H1 (cell line): ENCODE measurements at regions not wholly inside any gene's neighbourhood (a gene's known extent, or its start where the extent isn't known, plus 50 kb on each side); places are given as distances from the start of the nearest gene placed in this dataset.

Experiments
- CTCF ChIA-PET: fragments of 300-600 bp; sonication (Branson Sonifier 250); formaldehyde crosslinking; loops from one replicate; lab custom pipeline; 2021; ENCODE audit not compliant: partially characterized antibody; lab: Charles Lee
- POLR2A ChIA-PET: fragments of 300-600 bp; sonication (Branson Sonifier 250); formaldehyde crosslinking; loops from one replicate; lab custom pipeline; 2021; ENCODE audit warnings: inconsistent platforms; ENCODE audit not compliant: partially characterized antibody; lab: Charles Lee
- DNase-seq, 2 experiments: peaks; one replicate each; pipeline versions ENCODE4 v3.0.0 to v3.0.0-alpha.2; 2010 to 2022; ENCODE audit warnings: low spot score in 2 of 2, low read depth in 1 of 2, mixed read lengths in 1 of 2
- FAIRE-seq: peaks from 2 replicates; lab custom pipeline; 2011; peaks lifted over from hg19 to GRCh38; lab: Jason Lieb, UNC
- H2AFZ ChIP-seq: 2 replicates; pipeline ENCODE4 v1.8.1; 2012; ENCODE audit warnings: low read length, inconsistent platforms
- H2AK5ac ChIP-seq: 2 replicates; pipeline ENCODE4 v1.6.1; 2013; ENCODE audit warnings: low read depth, low read length
- H2BK120ac ChIP-seq: replicated peaks from 2 replicates; pipeline ENCODE3; 2013; ENCODE audit warnings: low read depth, low read length, inconsistent platforms
- H2BK12ac ChIP-seq: 2 replicates; pipeline ENCODE4 v1.6.1; 2013; ENCODE audit warnings: low read depth, low read length
- H2BK15ac ChIP-seq: 2 replicates; pipeline ENCODE4 v1.6.1; 2013; ENCODE audit warnings: low read length
- H2BK20ac ChIP-seq: 2 replicates; pipeline ENCODE4 v1.6.1; 2013; ENCODE audit warnings: low read length
- H2BK5ac ChIP-seq: 2 replicates; pipeline ENCODE4 v1.6.1; 2013; ENCODE audit warnings: low read depth, low read length
- H3K14ac ChIP-seq: 2 replicates; pipeline ENCODE4 v1.6.1; 2013; ENCODE audit warnings: inconsistent platforms; ENCODE audit not compliant: insufficient read length
- H3K18ac ChIP-seq: 2 replicates; pipeline ENCODE4 v1.6.1; 2013; ENCODE audit warnings: low read length; ENCODE audit errors: extremely low read depth
- H3K23ac ChIP-seq: 2 replicates; pipeline ENCODE4 v1.6.1; 2013; ENCODE audit warnings: inconsistent platforms; ENCODE audit not compliant: insufficient read length
- H3K23me2 ChIP-seq: 2 replicates; pipeline ENCODE4 v1.6.1; 2013; ENCODE audit warnings: low read depth, low read length
- H3K27ac ChIP-seq: 2 replicates; pipeline ENCODE4 v1.6.1; 2011; ENCODE audit warnings: low read depth, low read length, inconsistent platforms
- H3K27me3 ChIP-seq, 4 experiments: replicated peaks in 1 of 4; 1 replicate in 1 of 4; 2 replicates in 3 of 4; pipeline versions ENCODE4 v1.6.1 to v1.8.1; 2011 to 2013; ENCODE audit warnings: low read length in 3 of 4, mild to moderate bottlenecking in 3 of 4, inconsistent platforms in 2 of 4, mixed read lengths in 2 of 4, moderate library complexity in 1 of 4; ENCODE audit not compliant: control insufficient read depth in 3 of 4, insufficient read depth in 3 of 4; ENCODE audit errors: extremely low read depth in 1 of 4
- H3K36me3 ChIP-seq, 4 experiments: 2 replicates each; pipeline versions ENCODE4 v1.6.1 to v1.8.1; 2011 to 2013; ENCODE audit warnings: mild to moderate bottlenecking in 4 of 4, low read length in 3 of 4, moderate library complexity in 2 of 4, control low read depth in 1 of 4, inconsistent platforms in 1 of 4; ENCODE audit not compliant: insufficient read depth in 4 of 4, control insufficient read depth in 2 of 4
- H3K4ac ChIP-seq: replicated peaks from 2 replicates; pipeline ENCODE3; 2013; ENCODE audit warnings: low read length, low read depth, mixed read lengths, inconsistent platforms; ENCODE audit not compliant: insufficient read length
- H3K4me1 ChIP-seq, 4 experiments: replicated peaks in 1 of 4; 1 replicate in 1 of 4; 2 replicates in 3 of 4; pipeline versions ENCODE4 v1.6.1 to v1.8.1; 2011 to 2013; ENCODE audit warnings: low read length in 3 of 4, inconsistent platforms in 2 of 4, mixed read lengths in 1 of 4; ENCODE audit not compliant: insufficient read depth in 4 of 4, control insufficient read depth in 3 of 4
- H3K4me2 ChIP-seq, 2 experiments: 2 replicates each; pipeline versions ENCODE4 v1.6.1 to v1.8.1; 2011 to 2013; ENCODE audit warnings: low read depth in 2 of 2, low read length in 2 of 2, control low read depth in 1 of 2, inconsistent platforms in 1 of 2, mild to moderate bottlenecking in 1 of 2; ENCODE audit not compliant: insufficient read depth in 1 of 2
- H3K4me3 ChIP-seq, 4 experiments: fragments of 200-600, 300-600 bp in 1 of 4; sonication (generic), shearing (Covaris generic), sonication (Bioruptor Twin) in 1 of 4; 2 replicates each; pipeline versions ENCODE4 v1.5.1 to v1.8.1; 2011 to 2016; ENCODE audit warnings: low read length in 4 of 4, low read depth in 3 of 4, control low read depth in 2 of 4, inconsistent platforms in 2 of 4, mild to moderate bottlenecking in 2 of 4, mixed read lengths in 1 of 4, moderate library complexity in 1 of 4; ENCODE audit not compliant: insufficient read depth in 2 of 4; ENCODE audit errors: extremely low read depth in 1 of 4
- H3K56ac ChIP-seq: replicated peaks from 2 replicates; pipeline ENCODE3; 2013; ENCODE audit warnings: low read depth, mild to moderate bottlenecking, mixed read lengths, low read length, inconsistent platforms; ENCODE audit not compliant: insufficient read length
- H3K79me1 ChIP-seq: 2 replicates; pipeline ENCODE4 v1.6.1; 2013; ENCODE audit warnings: low read depth, low read length, control low read depth
- H3K79me2 ChIP-seq, 2 experiments: 2 replicates each; pipeline versions ENCODE4 v1.6.1 to v1.8.1; 2012 to 2013; ENCODE audit warnings: low read length in 2 of 2, mild to moderate bottlenecking in 2 of 2, inconsistent platforms in 1 of 2; ENCODE audit not compliant: insufficient read depth in 2 of 2, control insufficient read depth in 1 of 2
- H3K9ac ChIP-seq, 4 experiments: replicated peaks in 1 of 4; 1 replicate in 1 of 4; 2 replicates in 3 of 4; pipeline versions ENCODE4 v1.6.1 to v1.8.1; 2011 to 2013; ENCODE audit warnings: low read depth in 3 of 4, low read length in 3 of 4, control low read depth in 2 of 4, mild to moderate bottlenecking in 2 of 4, moderate library complexity in 2 of 4, inconsistent platforms in 1 of 4; ENCODE audit errors: extremely low read depth in 1 of 4
- H3K9me3 ChIP-seq, 2 experiments: 2 replicates each; pipeline versions ENCODE4 v1.6.1 to v1.8.1; 2012 to 2013; ENCODE audit warnings: mild to moderate bottlenecking in 2 of 2, moderate library complexity in 2 of 2, control low read depth in 1 of 2, inconsistent platforms in 1 of 2, low read depth in 1 of 2, low read length in 1 of 2, mixed read lengths in 1 of 2; ENCODE audit not compliant: insufficient read depth in 2 of 2
- H4K20me1 ChIP-seq, 2 experiments: replicated peaks in 1 of 2; 2 replicates each; pipeline versions ENCODE3 to v1.8.1; 2011 to 2013; ENCODE audit warnings: inconsistent platforms in 2 of 2, low read length in 2 of 2, mild to moderate bottlenecking in 1 of 2; ENCODE audit not compliant: insufficient read depth in 2 of 2, control insufficient read depth in 1 of 2
- H4K5ac ChIP-seq: 2 replicates; pipeline ENCODE4 v1.6.1; 2013; ENCODE audit warnings: low read length, low read depth, mixed read lengths, inconsistent platforms; ENCODE audit not compliant: insufficient read length
- H4K8ac ChIP-seq: 2 replicates; pipeline ENCODE4 v1.8.0; 2013; ENCODE audit warnings: mild to moderate bottlenecking, moderate library complexity, low read length, inconsistent platforms; ENCODE audit not compliant: insufficient read depth; ENCODE audit errors: extremely low read depth
- H4K91ac ChIP-seq: replicated peaks from 2 replicates; pipeline ENCODE3; 2013; ENCODE audit warnings: low read length, mixed read lengths, inconsistent platforms; ENCODE audit not compliant: insufficient read length
- SIX5 ChIP-seq: IDR thresholded peaks from 2 replicates; pipeline ENCODE4 v1.6.1; 2011; ENCODE audit warnings: mild to moderate bottlenecking, low read depth, low read length
- SP1 ChIP-seq: IDR thresholded peaks from 2 replicates; pipeline ENCODE4 v1.6.1; 2011; ENCODE audit warnings: low read depth, low read length
- TCF12 ChIP-seq: IDR thresholded peaks from 2 replicates; pipeline ENCODE4 v1.6.1; 2011; ENCODE audit warnings: low read depth, mild to moderate bottlenecking, low read length
- WGBS, 2 experiments: shearing (Covaris generic) in 1 of 2; methylation state at CpG; one replicate each; pipeline versions ENCODE4 v1.1.6 to v1.1.7; 2013 to 2015; ENCODE audit warnings: low lambda C conversion rate in 2 of 2, mixed read lengths in 2 of 2, inconsistent platforms in 1 of 2, low coverage in 1 of 2, missing lambda C conversion rate in 1 of 2; ENCODE audit not compliant: insufficient replicate concordance in 2 of 2, insufficient coverage in 1 of 2, insufficient read length in 1 of 2; ENCODE audit errors: extremely low coverage in 1 of 2, missing lambda C conversion rate in 1 of 2; 5-methylcytosine and 5-hydroxymethylcytosine counted together

DNA sequence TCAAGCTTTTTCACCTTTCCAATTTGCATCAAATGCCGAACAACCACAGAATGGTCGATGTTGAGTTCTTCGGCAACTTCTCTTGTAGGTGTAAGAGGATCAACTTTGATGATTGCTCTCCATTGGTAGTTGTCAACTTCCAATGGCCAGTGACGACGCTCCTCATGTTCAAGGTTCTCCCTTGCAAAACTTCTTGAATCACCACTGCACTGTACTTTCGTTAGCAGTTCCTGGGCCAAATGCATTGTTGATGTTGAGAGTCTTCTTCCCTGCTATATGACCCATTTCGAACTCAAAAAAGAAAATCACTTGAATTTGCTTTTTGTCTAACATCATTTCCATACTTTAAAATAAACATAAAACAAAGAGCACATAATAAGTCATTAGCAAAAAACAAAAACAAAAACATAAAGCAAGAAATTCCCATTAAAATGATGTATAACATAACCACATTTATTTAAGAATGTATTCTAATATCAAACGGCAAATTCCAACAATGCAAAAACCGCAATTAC is 71.2 kb upstream of the AP4E1 start:
- Histone ChIP-seq H3K79me1 (no peaks in the 10 kb centered on the region), H3K4me3 (no peak overlapping the region), H3K14ac (no peak overlapping the region), H4K8ac (no peak overlapping the region), H3K56ac (no peak overlapping the region), H4K20me1 (no peaks in the 10 kb centered on the region), H3K18ac (no peak overlapping the region), H2AFZ (no peak overlapping the region), H3K36me3 (no peaks in the 10 kb centered on the region), H3K9ac (no peak overlapping the region), H2BK5ac (no peak overlapping the region), H3K9me3 (no peaks in the 10 kb centered on the region), H3K23ac (no peak overlapping the region), H3K27me3 (no peaks in the 10 kb centered on the region), H2AK5ac (no peak overlapping the region), H2BK120ac (no peak overlapping the region), H3K23me2 (no peaks in the 10 kb centered on the region), H3K27ac (no peak overlapping the region), H3K4me1 (peaks cover 0 to 5% (median 0%) of the 10 kb centered on the region in 4 experiments; a peak in 1 of 7 replicates), H3K4me2 (no peak overlapping the region), H4K5ac (no peak overlapping the region), H3K4ac (no peak overlapping the region), H2BK12ac (no peak overlapping the region), H4K91ac (no peak overlapping the region), H2BK20ac (no peak overlapping the region), H3K79me2 (no peaks in the 10 kb centered on the region), H2BK15ac (no peak overlapping the region)
- POLR2A ChIA-PET = no interaction called here
- FAIRE-seq (no peak), DNase-seq (no peak)
- CTCF ChIA-PET = no interaction called here
- WGBS, 2 experiments = 92% methylated on average over 9 of the region's 9 CpGs; no CpG with 5 or more reads in 1 of the 2 experiments
- TF ChIP-seq SP1 (no peak), TCF12 (no peak), SIX5 (no peak)
